AG09319 (cell line): ENCODE measurements at regions not wholly inside any gene's neighbourhood (a gene's known extent, or its start where the extent isn't known, plus 50 kb on each side); places are given as distances from the start of the nearest gene placed in this dataset.

Experiments
- DNase-seq: peaks from one replicate; pipeline ENCODE4 v3.0.0-alpha.2; 2010; ENCODE audit warnings: low read depth; ENCODE audit errors: extremely low read depth
- CTCF ChIP-seq: IDR thresholded peaks from 2 replicates; pipeline ENCODE4 v1.5.1; 2011; ENCODE audit warnings: low read depth, mild to moderate bottlenecking, inconsistent platforms, low read length, moderate library complexity

- no peak for DNase-seq
- no peak for TF ChIP-seq CTCF
Measured at GRCh38 chr6:163790266-163790840, 375.8 kb downstream of the QKI start.

DNA sequence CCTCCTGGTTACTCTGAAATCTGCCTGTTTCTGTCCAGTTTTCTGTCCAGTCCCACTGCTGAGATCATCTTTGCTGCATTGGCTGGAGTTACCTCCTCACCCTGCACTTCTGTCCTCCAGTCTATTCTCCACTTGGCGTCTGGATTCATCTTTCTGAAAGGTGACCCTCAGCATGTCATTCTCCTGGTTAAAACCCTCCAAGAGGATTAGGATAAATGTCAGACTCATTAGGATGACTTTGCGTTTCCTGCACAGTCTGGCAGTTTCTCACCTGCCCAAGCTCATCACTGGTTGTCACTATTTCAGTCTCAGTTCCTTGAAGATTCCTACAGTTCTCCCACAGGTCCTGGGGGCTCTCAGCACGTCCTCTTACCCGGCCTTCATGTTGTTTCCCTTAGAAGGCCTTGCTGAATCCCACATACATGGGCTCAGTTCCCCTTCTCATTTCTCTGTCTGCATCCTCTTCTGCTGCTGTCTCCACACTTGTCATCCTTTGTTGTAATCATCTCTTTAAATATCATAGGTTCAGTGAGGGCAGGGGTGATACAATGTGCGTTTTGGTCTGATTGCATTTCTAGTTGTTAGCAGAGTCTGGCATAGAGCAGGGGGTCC is 374.8 kb downstream of the QKI start:
- TF ChIP-seq CTCF, result no peak

DNA sequence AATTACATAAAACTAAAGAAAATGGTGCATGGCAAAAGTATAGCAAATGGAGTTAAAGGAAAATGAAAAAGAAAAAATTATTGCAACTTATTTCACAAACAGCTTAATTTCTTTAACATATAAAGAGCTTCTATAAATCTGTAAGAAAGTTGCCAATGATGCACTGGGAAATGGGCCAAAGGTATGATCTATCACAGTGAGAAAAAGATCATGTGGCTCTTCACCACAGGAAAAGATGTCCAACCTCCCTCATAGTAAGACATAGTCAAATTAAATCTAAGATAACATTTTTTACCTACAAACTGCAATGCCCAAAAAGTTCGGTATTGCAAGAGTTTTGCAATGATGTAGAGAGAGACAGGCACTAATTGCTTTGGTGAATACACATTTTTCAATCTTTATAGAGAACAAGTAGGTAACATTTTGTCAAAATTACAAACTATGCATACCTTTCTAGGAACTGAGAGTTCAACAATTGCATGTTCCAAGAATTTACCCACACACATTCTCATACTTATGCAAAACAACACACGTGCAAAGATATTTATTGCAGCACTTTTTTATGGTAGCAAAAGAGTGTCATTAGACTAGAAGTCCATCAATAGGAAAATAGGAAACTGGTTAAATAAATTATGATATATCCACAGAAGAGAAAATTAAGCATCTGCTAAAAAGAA is 372.6 kb downstream of the QKI start:
- DNase-seq, result no peak
- no peak for TF ChIP-seq CTCF

More for the DNA sequence above, 374.8 kb downstream of the QKI start:
- no peak for DNase-seq

GRCh38 chr6:163782436-163783003 is 368.0 kb downstream of the QKI start:
- no peak for DNase-seq
- TF ChIP-seq CTCF, result no peak

- no peak for DNase-seq
- TF ChIP-seq CTCF, result no peak
Measured at GRCh38 chr6:163780994-163781393, 366.5 kb downstream of the QKI start.

DNA sequence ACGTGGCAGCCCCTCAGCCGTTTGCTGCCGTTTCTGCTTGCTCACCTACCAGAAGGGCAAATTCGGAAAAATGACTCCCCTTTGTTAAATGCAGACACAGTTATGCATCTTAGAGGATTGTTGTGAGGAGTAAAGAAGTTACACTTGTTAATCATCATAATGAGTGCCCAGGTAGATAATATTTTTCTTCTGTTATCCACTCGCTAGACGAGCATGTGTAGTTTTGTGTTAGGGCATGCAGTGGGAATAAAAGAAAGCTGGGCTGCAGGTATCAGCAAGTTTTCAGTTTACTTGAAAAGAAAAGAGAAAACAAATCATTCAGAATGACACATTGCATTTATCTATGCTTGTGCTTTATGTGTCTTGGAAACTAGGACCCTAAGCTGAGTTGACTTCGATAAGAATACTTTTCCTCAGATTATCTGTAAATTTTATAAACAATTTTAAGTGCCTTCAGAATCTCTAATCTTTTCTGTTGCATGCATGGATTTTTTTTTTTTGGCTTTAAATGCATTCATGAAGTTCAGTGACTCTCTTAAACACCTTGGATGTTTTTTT is 365.3 kb downstream of the QKI start:
- TF ChIP-seq CTCF, result no peak
- DNase-seq, result no peak

- DNase-seq, result no peak
- TF ChIP-seq CTCF, result no peak
Measured at GRCh38 chr6:163777716-163778115, 363.2 kb downstream of the QKI start.
